HG03039 (cell line): ENCODE measurements at regions not wholly inside any gene's neighbourhood (a gene's known extent, or its start where the extent isn't known, plus 50 kb on each side); places are given as distances from the start of the nearest gene placed in this dataset.
"Not testable (repeated sequence)": the region's sequence is repeated elsewhere in the genome, so short reads cannot be mapped to it uniquely, and the experiment has no call there.

Experiments
- ATAC-seq: cut with Tn5 transposase; IDR thresholded peaks from one replicate; pipeline ENCODE4 v1.9.1; 2021; ENCODE audit warnings: mild to moderate bottlenecking, moderate library complexity; ENCODE audit not compliant: unreplicated experiment

DNA sequence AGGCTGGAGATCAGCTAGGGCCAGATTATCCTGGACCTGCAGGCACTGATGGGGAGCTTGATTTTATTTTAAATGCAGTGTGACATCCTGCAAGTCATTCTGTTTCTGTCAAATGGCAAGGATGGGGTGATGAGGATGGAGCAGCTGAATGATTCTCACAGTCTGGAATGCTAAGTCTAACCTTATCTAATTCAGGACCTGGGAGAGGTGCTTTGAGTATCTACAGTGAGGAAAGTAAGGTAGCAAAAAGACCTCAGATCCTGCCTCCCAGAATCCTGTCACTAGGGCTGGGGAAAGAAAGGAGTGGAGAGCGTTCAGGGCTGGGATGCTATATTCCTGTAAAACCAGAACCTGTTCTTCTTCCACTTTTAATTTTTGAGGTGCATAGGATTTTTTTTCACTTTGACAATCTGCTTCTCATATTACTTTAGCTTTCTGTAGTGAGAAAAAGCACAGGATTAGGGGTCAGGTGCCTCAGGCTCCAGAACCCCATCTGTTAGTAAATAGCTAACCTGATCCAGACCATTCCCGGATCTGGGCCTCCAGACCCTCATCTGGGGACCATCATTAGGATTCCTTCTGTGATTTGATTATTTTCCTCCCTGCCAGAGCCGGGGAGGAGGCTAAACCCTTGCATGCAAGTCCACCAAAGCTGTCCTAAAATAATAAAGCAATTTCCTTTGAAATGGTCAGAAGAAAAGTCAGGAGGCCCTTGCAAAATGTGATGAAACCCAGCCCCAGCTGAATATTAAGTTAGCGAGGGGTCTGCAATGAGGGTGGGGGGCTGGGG is 54.7 kb downstream of the ASCL1 start:
- ATAC-seq: no peak

DNA sequence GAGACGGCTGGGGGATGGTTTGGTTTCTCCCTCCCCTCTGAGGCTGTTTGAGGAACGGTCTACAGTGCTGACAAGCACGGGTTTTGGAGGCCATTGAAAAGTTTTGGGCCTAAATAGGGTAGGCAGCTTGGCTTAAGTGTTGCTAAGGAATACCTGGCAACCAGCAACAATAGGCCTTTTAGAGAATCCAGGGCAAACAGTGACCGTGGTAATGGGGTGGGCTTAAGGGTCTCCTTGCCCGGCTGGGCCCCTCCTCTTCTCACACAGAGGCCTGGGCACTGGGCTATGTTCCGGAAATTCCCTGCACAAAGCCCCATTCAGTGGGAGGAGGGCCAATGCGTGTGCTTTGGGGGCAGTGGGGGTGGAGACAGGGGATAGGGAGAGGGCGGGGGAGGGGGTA is 55.4 kb downstream of the ASCL1 start:
- ATAC-seq: no peak

DNA sequence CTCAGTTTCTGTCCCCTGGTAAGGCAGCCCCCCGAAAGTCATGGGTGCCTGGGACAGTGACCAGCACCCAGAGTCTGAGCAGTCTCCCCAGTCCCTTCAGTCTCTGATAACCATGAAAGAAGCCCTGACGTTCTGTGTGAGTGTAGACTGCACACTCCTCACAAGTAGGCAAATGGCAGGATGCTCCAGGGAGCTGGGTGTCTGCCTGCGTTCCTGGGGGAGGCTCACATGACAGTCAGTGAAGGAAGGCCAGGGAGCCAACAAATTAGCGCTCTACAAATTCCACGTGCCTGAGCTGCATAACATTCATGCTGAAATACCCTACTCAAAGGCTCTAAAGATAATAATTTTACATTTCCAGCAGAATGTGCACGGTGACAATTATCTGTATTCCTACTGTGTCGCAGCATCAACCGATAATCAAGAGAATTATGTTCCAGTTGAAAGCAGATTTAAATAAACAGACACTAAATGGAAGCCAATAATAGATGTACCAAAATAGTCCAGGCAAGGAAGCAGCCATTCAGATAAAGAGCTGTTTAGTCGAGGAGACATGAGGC is 56.3 kb downstream of the ASCL1 start:
- no peak for ATAC-seq

DNA sequence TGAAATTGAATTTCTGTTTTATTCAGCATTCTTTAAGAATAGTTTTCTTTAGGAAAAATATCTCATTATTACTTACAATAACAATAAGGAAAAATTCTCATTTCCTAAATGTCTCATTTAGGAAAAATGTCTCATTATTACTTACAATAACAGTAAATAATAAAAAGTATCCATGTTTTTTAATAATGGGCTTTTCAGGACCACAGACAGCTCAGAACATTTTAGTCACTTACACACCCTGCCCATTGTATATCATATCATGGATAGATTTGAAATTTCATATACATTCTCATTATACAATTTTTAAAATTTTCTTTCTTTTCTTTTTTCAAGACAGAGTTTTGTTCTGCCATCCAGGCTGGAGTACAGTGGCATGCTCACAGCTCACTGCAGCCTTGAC is 58.9 kb downstream of the ASCL1 start:
- no peak for ATAC-seq

DNA sequence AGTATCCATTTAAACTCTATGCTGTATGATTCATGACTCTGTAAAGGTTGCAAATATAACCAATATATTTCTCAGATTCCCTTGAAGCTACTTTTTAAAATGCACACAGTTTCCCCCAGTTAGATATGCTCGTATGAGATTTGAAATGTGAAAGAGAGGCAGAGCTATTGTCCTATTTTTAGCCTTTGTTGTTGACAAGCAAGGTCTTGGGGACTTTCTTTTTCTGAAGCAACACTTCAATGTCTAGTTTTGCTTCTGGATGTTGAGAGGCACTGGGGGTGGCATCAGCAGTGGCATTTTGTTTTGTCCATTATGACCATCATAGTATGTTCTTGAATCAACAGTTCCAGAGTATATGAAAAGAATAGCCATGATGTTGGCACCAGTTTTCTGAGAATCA is 63.4 kb downstream of the ASCL1 start:
- no peak for ATAC-seq

DNA sequence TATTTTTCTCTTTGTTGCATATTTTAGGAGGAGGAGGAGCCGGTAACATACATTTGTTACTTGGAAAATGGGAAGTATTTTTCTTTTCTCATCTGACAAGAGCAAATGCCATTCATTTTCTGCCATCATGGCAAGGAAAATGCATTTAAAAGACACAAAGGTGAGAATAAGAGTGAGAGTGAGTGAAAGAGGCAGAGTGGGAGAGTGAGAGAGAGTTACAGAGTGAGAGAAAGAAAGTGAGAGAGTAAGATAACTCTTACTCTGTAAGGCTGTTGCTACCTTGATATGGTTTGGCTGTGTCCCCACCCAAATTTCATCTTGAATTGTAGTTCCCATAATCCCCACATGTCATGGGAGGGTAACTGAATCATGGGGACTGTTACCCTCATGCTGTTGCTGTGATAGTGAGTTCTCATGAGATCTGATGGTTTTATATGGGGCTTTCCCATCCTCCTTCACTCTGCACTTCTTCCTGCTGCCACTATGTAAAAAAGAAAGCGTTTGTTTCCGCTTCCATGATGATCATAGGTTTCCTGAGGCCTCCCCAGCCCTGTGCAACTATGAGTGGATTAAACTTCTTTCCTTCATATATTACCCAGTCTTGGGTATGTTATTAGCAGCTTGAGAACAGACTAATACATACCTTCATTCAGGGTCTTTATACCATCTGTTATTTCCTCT is 64.2 kb downstream of the ASCL1 start:
- ATAC-seq: no peak

DNA sequence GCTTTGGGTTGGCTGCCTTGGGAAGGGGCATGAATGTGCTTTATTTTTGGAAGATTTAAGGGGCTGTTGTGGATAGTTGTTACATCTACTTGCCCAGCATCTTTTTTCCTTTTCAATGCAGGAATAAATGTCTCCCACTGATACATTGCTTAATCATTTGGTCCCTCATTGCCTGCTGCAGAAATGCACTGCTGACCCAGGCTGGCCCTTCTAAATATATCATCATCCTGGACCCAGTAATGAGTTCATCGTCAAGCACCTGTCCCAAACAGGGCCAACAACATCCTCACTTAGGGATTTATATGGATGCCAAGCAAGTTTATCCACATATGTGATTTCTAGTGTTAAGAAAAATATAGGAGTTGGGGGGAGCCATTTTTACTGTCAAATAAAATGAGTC is 67.2 kb downstream of the ASCL1 start:
- ATAC-seq: no peak

DNA sequence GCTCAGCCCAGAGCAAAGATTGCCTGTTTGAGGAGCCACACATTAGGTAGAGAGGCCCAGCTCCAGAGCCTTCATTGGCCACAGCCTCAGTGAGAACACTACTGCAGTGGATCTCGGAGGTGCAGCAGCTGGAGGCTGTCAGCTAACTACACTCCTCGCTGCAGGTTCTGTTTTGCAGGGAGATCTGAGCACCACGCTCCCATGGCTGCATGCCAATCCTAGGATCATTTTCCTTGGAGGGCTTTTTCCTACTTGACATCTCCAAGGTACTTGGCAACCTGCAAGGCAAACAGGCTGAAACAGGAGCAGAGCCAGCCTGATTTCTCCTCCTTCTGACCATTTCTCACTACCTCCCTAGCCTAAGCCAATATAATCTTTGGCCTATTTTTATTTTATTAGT is 69.2 kb downstream of the ASCL1 start:
- ATAC-seq: not testable (repeated sequence)

DNA sequence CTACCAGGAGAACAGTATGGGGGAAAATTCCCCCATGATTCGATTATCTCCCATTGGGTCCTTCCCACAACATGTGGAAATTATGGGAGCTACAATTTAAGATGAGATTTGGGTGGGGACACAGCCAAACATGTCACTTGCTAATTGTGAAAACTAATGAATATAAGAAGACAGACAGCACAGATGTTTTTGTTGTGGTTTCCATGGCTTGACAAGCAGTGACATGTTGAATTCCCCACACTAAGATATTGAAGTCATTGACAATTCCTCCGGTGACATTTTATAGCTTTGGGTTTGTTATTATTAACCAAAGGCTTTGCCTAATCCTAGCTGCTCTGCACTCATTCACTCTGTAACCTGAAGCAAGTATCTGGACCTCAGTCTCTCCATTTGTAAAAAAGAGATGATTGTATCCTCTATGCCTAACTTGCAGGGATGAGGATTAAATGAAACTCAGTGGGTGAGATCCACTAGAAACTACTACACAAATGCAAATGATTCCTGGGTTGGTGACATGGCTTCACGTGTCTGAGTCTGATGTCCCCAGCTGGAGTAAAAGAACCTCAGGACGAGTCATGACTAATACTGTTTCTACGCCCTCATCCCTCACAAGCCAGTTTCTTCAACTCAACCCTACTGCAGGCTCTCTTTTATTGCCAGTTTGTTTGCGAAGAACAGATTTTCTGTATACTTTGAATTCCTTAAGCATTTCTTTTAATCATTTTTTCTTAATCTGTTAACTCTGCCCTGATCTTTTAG is 71.6 kb downstream of the ASCL1 start:
- no peak for ATAC-seq

DNA sequence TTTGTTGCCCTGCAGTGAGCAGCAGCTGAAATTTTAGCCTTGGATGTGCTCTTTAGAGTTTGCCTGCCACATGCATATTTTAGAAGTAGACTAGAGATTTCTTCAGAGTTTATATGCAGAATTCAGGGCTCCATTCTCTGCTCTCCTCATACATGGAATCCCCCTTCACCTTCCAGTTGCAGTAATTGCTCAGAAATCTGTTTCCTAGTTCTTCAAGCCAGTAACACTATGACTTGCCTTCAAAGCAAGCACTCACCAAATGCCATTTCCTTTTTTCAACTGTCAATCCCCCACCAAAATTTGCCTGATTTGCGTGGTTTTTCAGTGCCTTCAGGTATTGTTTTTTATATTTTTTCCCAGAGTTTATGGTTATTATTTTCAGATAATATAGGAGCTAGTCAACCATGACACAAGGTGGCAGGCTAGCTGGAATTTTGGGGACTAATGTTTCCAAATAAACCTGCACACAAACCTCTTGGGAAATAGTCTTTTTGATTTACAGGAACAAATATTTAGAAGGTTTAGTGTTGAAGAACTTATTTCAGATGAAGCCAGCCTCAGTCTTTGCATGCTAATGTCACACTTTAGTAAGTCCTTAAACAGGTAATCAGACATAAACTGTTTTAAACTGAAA is 79.2 kb downstream of the ASCL1 start:
- no peak for ATAC-seq

DNA sequence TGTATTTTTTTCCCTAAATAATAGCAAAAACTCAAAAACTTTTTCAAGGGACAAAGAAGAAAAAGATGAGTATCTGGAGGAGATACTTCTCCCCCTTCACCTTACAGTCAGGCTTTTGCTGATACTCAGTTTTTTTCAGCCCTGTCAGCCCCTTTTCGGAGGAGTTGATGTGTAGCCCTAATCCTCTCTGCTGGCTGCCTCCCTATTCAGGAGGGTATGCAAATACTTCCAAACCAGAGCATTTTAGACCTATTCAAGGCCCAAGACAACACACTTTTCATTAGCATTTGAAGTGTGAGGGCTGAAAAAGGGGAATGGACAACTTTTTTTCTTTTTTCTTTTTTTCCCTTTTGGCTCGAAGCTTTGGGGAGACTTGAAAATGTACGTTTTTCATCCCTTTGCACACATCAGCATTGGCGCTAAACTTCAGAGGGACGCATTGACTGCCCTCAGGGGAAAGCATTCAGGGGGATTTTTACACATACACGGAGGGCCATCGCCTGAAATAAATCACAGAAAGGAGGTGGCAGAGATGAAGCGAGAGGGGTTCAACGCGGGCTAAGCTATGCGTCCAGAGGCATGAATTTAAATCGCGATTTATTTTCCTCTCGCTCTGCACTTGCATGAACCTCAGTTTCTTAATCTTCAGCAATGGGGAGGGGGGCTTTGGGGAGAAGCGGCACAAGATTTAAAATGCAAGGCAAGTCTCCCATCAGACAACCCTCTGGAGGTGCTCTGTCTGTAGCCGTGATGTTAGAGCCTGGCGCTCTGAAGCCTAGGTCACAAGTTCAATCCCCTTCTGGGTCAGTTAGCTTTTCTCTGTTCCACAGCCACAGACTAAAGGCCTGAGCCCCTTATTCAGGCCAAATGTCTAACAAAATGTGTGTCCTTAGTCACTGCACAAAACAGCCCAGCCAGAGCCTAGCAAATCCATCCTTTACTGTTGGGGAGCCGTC is 86.3 kb downstream of the ASCL1 start:
- ATAC-seq: no peak

DNA sequence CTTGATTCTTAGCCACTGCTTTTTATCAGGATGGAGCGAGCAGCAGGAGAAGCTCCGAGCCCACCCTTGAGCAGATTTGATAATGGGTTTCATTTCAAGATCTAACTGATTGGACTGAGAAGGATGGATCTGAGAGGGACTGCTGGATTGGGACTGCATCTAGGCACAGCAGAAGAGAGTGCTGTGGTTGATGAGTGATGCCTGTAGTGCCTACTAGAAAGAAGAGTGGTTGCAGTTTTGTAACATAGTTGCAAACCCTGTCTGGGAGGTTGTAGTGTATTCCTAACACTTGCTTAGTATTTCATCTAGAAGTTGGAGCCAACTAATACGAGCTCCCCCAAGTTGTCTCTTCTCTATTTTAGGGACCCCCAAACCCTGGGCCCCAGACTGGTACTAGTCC is 88.7 kb downstream of the ASCL1 start:
- no peak for ATAC-seq

DNA sequence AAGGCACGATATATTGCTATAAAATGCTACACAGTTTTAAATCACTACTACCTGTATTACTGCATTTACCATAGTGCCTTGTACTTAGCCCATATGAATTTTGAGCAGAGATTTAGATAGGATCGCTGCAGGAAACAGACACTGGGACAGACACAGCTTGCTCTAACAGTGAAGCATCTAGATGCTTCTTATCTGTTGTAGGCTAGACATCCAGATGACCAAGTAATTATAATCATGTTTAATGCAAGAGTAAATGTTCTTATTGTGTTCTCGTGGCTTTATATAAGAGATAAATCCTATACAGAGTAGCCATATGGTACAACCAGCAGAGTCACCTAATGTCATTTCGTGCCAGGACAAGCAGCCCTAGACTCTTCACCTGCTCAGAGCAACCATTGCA is 92.8 kb downstream of the ASCL1 start:
- ATAC-seq: no peak

DNA sequence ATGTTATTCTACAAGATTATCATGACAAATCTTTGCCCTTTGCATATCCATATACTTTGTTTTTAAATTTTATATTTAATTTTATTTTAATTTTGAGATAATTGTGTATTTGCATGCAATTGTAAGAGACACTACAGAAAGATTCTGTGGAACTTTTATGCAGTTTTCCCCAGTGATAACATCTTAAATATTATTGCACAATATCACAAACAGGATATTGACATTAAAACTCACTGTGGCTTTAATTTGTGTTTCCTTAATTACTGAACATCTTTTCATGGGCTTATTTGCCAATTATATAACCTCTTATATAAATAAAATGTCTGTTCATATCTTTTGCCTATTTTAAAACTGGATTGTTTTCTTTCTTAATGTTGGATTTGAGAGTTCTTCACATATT is 95.6 kb downstream of the ASCL1 start:
- ATAC-seq: no peak

DNA sequence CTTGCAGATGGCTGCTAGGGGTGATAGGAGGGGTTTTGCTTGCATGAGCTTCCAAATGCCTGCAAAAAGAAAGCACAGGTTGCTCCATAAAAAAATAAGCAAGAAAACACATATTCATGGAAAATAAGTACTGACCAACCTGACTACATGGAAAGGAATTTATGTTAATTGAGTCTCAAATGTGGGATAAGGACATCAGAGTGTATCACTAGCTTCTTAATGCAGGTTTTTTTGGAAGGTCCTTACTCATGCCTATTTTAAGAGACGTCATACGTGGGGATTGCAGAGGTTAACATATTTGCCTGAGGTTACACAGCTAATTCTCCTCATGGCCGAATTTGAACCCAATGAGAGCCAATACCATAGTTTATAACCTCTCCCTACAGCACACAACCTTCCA is 116.2 kb downstream of the ASCL1 start:
- no peak for ATAC-seq

DNA sequence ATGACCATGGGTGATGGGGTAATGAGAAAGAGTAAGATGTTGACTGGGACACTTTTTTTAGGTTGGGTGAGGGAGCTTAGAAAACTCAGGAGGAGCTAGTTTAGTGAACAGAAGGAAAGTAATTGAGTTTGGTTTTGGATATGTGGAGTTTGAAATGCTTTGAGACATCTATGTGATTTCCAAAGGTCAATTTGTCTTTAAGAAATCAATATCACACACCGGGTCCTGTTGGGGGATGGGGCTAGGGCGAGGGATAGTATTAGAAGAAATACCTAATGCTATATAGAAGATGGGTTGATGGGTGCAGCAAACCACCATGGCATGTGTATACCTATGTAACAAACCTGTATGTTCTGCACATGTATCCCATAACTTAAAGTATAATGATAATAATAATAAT is 118.4 kb downstream of the ASCL1 start:
- ATAC-seq: no peak

DNA sequence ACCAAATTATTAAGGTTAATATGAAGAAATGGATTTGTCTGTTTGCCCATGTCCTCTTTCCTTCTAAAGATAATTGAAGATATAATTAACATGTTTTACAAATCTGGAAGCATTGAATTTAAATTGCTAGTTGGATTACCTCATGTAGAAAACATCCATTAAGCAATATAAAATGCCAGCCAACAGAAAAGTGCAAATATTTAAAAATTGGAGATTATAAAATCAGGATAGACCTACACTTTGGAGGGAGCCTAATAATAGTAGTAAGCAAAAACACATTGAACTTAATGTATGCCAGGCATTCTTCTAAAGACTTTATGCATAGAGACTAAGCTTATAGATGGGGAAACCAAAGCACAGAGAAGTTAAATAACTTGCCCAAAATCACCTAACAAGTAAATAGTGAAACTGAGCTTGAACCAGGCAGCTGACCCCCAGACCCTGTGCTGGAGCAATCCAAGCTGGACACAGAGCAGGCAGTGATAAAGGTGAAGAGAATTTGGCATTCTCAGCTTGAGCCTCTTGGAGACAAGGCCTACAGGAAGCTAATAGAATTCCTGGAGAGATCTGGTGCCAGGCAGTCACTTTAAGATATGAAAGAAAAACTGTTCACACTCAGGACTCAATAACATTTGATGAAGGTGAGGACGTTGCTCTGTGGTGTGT is 119.8 kb downstream of the ASCL1 start:
- ATAC-seq: no peak

DNA sequence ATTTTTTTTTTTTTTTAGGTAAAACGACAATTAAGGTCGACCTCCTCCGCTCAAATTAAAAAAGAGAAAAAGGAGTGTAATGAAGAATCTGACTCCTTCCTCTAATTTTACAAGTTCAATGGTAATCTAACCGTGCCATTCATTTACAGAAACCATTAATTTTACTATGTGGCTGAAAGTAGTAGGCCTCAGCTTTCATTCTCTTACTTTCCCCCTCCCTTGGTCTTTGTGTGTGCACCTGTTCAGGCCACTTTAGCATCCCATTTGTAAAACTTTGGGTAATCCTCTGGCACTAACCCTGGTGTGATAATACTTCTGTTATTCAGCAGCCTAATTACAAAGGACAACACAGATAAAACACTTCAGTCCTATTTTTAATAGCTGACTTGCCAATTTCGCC is 128.1 kb downstream of the ASCL1 start:
- no peak for ATAC-seq

DNA sequence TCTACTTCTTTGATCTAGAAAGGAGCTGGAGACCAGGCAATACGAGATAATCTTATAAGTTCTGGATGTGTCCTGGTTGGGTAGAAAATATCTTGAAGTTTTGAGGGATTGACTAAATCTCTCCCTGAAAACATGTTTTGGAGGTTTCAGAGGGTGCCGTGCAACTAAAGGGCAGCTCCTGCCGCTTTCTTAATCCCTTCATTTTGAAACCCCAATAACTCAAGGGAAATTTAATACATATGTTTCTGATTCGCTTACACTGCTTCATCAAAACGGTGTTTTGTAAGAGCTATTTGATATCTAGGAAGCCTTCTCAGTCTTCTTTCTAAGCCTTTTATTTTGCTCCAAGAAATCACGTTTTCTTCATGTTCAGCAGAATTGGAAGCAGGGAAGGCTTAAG is 129.0 kb downstream of the ASCL1 start:
- no peak for ATAC-seq
